ENCODE measurements at regions not wholly inside any gene's neighbourhood (a gene's known extent, or its start where the extent isn't known, plus 50 kb on each side); places are given as distances from the start of the nearest gene placed in this dataset.

GRCh38 chr4:136754810-136755530, 777.3 kb downstream of the PCDH18 start:
- TF ChIP-seq CTCF (IDR thresholded peaks at IDR 0.05; ENCODE audit: low read depth, low read length, poor library complexity, severe bottlenecking) (no peak), EZH2phosphoT487 (IDR thresholded peaks at IDR 0.05; ENCODE audit: borderline replicate concordance, low read length) (no peak)
